H1 (cell line): ENCODE measurements at regions not wholly inside any gene's neighbourhood (a gene's known extent, or its start where the extent isn't known, plus 50 kb on each side); places are given as distances from the start of the nearest gene placed in this dataset.

Experiments used
- CTCF ChIA-PET: fragments of 300-600 bp; sonication (Branson Sonifier 250); formaldehyde crosslinking; loops from one replicate; lab custom pipeline; 2021; ENCODE audit not compliant: partially characterized antibody; lab: Charles Lee
- POLR2A ChIA-PET: fragments of 300-600 bp; sonication (Branson Sonifier 250); formaldehyde crosslinking; loops from one replicate; lab custom pipeline; 2021; ENCODE audit warnings: inconsistent platforms; ENCODE audit not compliant: partially characterized antibody; lab: Charles Lee
- DNase-seq, 2 experiments: peaks; one replicate each; pipeline versions ENCODE4 v3.0.0 to v3.0.0-alpha.2; 2010 to 2022; ENCODE audit warnings: low spot score in 2 of 2, low read depth in 1 of 2, mixed read lengths in 1 of 2
- FAIRE-seq: peaks from 2 replicates; lab custom pipeline; 2011; peaks lifted over from hg19 to GRCh38; lab: Jason Lieb, UNC
- H2AFZ ChIP-seq: 2 replicates; pipeline ENCODE4 v1.8.1; 2012; ENCODE audit warnings: low read length, inconsistent platforms
- H2AK5ac ChIP-seq: 2 replicates; pipeline ENCODE4 v1.6.1; 2013; ENCODE audit warnings: low read depth, low read length
- H2BK120ac ChIP-seq: replicated peaks from 2 replicates; pipeline ENCODE3; 2013; ENCODE audit warnings: low read depth, low read length, inconsistent platforms
- H2BK12ac ChIP-seq: 2 replicates; pipeline ENCODE4 v1.6.1; 2013; ENCODE audit warnings: low read depth, low read length
- H2BK15ac ChIP-seq: 2 replicates; pipeline ENCODE4 v1.6.1; 2013; ENCODE audit warnings: low read length
- H2BK20ac ChIP-seq: 2 replicates; pipeline ENCODE4 v1.6.1; 2013; ENCODE audit warnings: low read length
- H2BK5ac ChIP-seq: 2 replicates; pipeline ENCODE4 v1.6.1; 2013; ENCODE audit warnings: low read depth, low read length
- H3K14ac ChIP-seq: 2 replicates; pipeline ENCODE4 v1.6.1; 2013; ENCODE audit warnings: inconsistent platforms; ENCODE audit not compliant: insufficient read length
- H3K18ac ChIP-seq: 2 replicates; pipeline ENCODE4 v1.6.1; 2013; ENCODE audit warnings: low read length; ENCODE audit errors: extremely low read depth
- H3K23ac ChIP-seq: 2 replicates; pipeline ENCODE4 v1.6.1; 2013; ENCODE audit warnings: inconsistent platforms; ENCODE audit not compliant: insufficient read length
- H3K23me2 ChIP-seq: 2 replicates; pipeline ENCODE4 v1.6.1; 2013; ENCODE audit warnings: low read depth, low read length
- H3K27ac ChIP-seq: 2 replicates; pipeline ENCODE4 v1.6.1; 2011; ENCODE audit warnings: low read depth, low read length, inconsistent platforms
- H3K27me3 ChIP-seq, 4 experiments: replicated peaks in 1 of 4; 1 replicate in 1 of 4; 2 replicates in 3 of 4; pipeline versions ENCODE4 v1.6.1 to v1.8.1; 2011 to 2013; ENCODE audit warnings: low read length in 3 of 4, mild to moderate bottlenecking in 3 of 4, inconsistent platforms in 2 of 4, mixed read lengths in 2 of 4, moderate library complexity in 1 of 4; ENCODE audit not compliant: control insufficient read depth in 3 of 4, insufficient read depth in 3 of 4; ENCODE audit errors: extremely low read depth in 1 of 4
- H3K36me3 ChIP-seq, 4 experiments: 2 replicates each; pipeline versions ENCODE4 v1.6.1 to v1.8.1; 2011 to 2013; ENCODE audit warnings: mild to moderate bottlenecking in 4 of 4, low read length in 3 of 4, moderate library complexity in 2 of 4, control low read depth in 1 of 4, inconsistent platforms in 1 of 4; ENCODE audit not compliant: insufficient read depth in 4 of 4, control insufficient read depth in 2 of 4
- H3K4ac ChIP-seq: replicated peaks from 2 replicates; pipeline ENCODE3; 2013; ENCODE audit warnings: low read length, low read depth, mixed read lengths, inconsistent platforms; ENCODE audit not compliant: insufficient read length
- H3K4me1 ChIP-seq, 4 experiments: replicated peaks in 1 of 4; 1 replicate in 1 of 4; 2 replicates in 3 of 4; pipeline versions ENCODE4 v1.6.1 to v1.8.1; 2011 to 2013; ENCODE audit warnings: low read length in 3 of 4, inconsistent platforms in 2 of 4, mixed read lengths in 1 of 4; ENCODE audit not compliant: insufficient read depth in 4 of 4, control insufficient read depth in 3 of 4
- H3K4me2 ChIP-seq, 2 experiments: 2 replicates each; pipeline versions ENCODE4 v1.6.1 to v1.8.1; 2011 to 2013; ENCODE audit warnings: low read depth in 2 of 2, low read length in 2 of 2, control low read depth in 1 of 2, inconsistent platforms in 1 of 2, mild to moderate bottlenecking in 1 of 2; ENCODE audit not compliant: insufficient read depth in 1 of 2
- H3K4me3 ChIP-seq, 4 experiments: fragments of 200-600, 300-600 bp in 1 of 4; sonication (generic), shearing (Covaris generic), sonication (Bioruptor Twin) in 1 of 4; 2 replicates each; pipeline versions ENCODE4 v1.5.1 to v1.8.1; 2011 to 2016; ENCODE audit warnings: low read length in 4 of 4, low read depth in 3 of 4, control low read depth in 2 of 4, inconsistent platforms in 2 of 4, mild to moderate bottlenecking in 2 of 4, mixed read lengths in 1 of 4, moderate library complexity in 1 of 4; ENCODE audit not compliant: insufficient read depth in 2 of 4; ENCODE audit errors: extremely low read depth in 1 of 4
- H3K56ac ChIP-seq: replicated peaks from 2 replicates; pipeline ENCODE3; 2013; ENCODE audit warnings: low read depth, mild to moderate bottlenecking, mixed read lengths, low read length, inconsistent platforms; ENCODE audit not compliant: insufficient read length
- H3K79me1 ChIP-seq: 2 replicates; pipeline ENCODE4 v1.6.1; 2013; ENCODE audit warnings: low read depth, low read length, control low read depth
- H3K79me2 ChIP-seq, 2 experiments: 2 replicates each; pipeline versions ENCODE4 v1.6.1 to v1.8.1; 2012 to 2013; ENCODE audit warnings: low read length in 2 of 2, mild to moderate bottlenecking in 2 of 2, inconsistent platforms in 1 of 2; ENCODE audit not compliant: insufficient read depth in 2 of 2, control insufficient read depth in 1 of 2
- H3K9ac ChIP-seq, 4 experiments: replicated peaks in 1 of 4; 1 replicate in 1 of 4; 2 replicates in 3 of 4; pipeline versions ENCODE4 v1.6.1 to v1.8.1; 2011 to 2013; ENCODE audit warnings: low read depth in 3 of 4, low read length in 3 of 4, control low read depth in 2 of 4, mild to moderate bottlenecking in 2 of 4, moderate library complexity in 2 of 4, inconsistent platforms in 1 of 4; ENCODE audit errors: extremely low read depth in 1 of 4
- H3K9me3 ChIP-seq, 2 experiments: 2 replicates each; pipeline versions ENCODE4 v1.6.1 to v1.8.1; 2012 to 2013; ENCODE audit warnings: mild to moderate bottlenecking in 2 of 2, moderate library complexity in 2 of 2, control low read depth in 1 of 2, inconsistent platforms in 1 of 2, low read depth in 1 of 2, low read length in 1 of 2, mixed read lengths in 1 of 2; ENCODE audit not compliant: insufficient read depth in 2 of 2
- H4K20me1 ChIP-seq, 2 experiments: replicated peaks in 1 of 2; 2 replicates each; pipeline versions ENCODE3 to v1.8.1; 2011 to 2013; ENCODE audit warnings: inconsistent platforms in 2 of 2, low read length in 2 of 2, mild to moderate bottlenecking in 1 of 2; ENCODE audit not compliant: insufficient read depth in 2 of 2, control insufficient read depth in 1 of 2
- H4K5ac ChIP-seq: 2 replicates; pipeline ENCODE4 v1.6.1; 2013; ENCODE audit warnings: low read length, low read depth, mixed read lengths, inconsistent platforms; ENCODE audit not compliant: insufficient read length
- H4K8ac ChIP-seq: 2 replicates; pipeline ENCODE4 v1.8.0; 2013; ENCODE audit warnings: mild to moderate bottlenecking, moderate library complexity, low read length, inconsistent platforms; ENCODE audit not compliant: insufficient read depth; ENCODE audit errors: extremely low read depth
- H4K91ac ChIP-seq: replicated peaks from 2 replicates; pipeline ENCODE3; 2013; ENCODE audit warnings: low read length, mixed read lengths, inconsistent platforms; ENCODE audit not compliant: insufficient read length
- ATF2 ChIP-seq: IDR thresholded peaks from 2 replicates; pipeline ENCODE4 v1.6.1; 2012; ENCODE audit warnings: low read length, inconsistent platforms
- CBX8 ChIP-seq: fragments of 300-800, 300-1000 bp; sonication (generic); IDR thresholded peaks from 2 replicates; pipeline ENCODE4 v1.7.1; 2016; ENCODE audit warnings: low read depth, low read length, borderline replicate concordance
- CHD2 ChIP-seq: IDR thresholded peaks from 2 replicates; pipeline ENCODE4 v1.6.1; 2012; ENCODE audit warnings: low read length, improper control_type of control experiment
- EGR1 ChIP-seq: IDR thresholded peaks from 2 replicates; pipeline ENCODE4 v1.6.1; 2011; ENCODE audit warnings: low read depth, low read length, borderline replicate concordance
- GTF2F1 ChIP-seq: IDR thresholded peaks from 2 replicates; pipeline ENCODE4 v1.6.1; 2012; ENCODE audit warnings: low read depth, low read length, improper control_type of control experiment, borderline replicate concordance
- HDAC2 ChIP-seq, 2 experiments: fragments of 300-600 bp in 1 of 2; sonication (generic) in 1 of 2; IDR thresholded peaks; 2 replicates each; pipeline ENCODE4 v1.6.1; 2011 to 2012; ENCODE audit warnings: low read depth in 2 of 2, low read length in 2 of 2, mild to moderate bottlenecking in 2 of 2, moderate library complexity in 2 of 2, borderline replicate concordance in 1 of 2, inconsistent platforms in 1 of 2
- KDM1A ChIP-seq: fragments of 200-600, 300-600 bp; sonication (generic); IDR thresholded peaks from 2 replicates; pipeline ENCODE4 v1.7.1; 2016; ENCODE audit warnings: mild to moderate bottlenecking, low read length, borderline replicate concordance
- MAFK ChIP-seq: IDR thresholded peaks from 2 replicates; pipeline ENCODE4 v1.6.1; 2012; ENCODE audit warnings: low read depth, mild to moderate bottlenecking, improper control_type of control experiment, low read length
- RFX5 ChIP-seq: IDR thresholded peaks from 2 replicates; pipeline ENCODE4 v1.6.1; 2011; ENCODE audit warnings: low read depth, low read length, improper control_type of control experiment, borderline replicate concordance
- SP1 ChIP-seq: IDR thresholded peaks from 2 replicates; pipeline ENCODE4 v1.6.1; 2011; ENCODE audit warnings: low read depth, low read length
- WGBS, 2 experiments: shearing (Covaris generic) in 1 of 2; methylation state at CpG; one replicate each; pipeline versions ENCODE4 v1.1.6 to v1.1.7; 2013 to 2015; ENCODE audit warnings: low lambda C conversion rate in 2 of 2, mixed read lengths in 2 of 2, inconsistent platforms in 1 of 2, low coverage in 1 of 2, missing lambda C conversion rate in 1 of 2; ENCODE audit not compliant: insufficient replicate concordance in 2 of 2, insufficient coverage in 1 of 2, insufficient read length in 1 of 2; ENCODE audit errors: extremely low coverage in 1 of 2, missing lambda C conversion rate in 1 of 2; 5-methylcytosine and 5-hydroxymethylcytosine counted together
- TF ChIP-seq, protein P1 (sequence below): IDR thresholded peaks from 2 replicates; pipeline ENCODE4 v1.6.1; 2012; ENCODE audit warnings: inconsistent platforms

GRCh38 chr2:8089596-8089995 lies 592.3 kb upstream of the ID2 start:
- Histone ChIP-seq H3K4me2 (no peak overlapping the region), H2BK5ac (no peak overlapping the region), H3K4ac (no peak overlapping the region), H2BK12ac (no peak overlapping the region), H4K5ac (no peak overlapping the region), H2BK20ac (no peak overlapping the region), H3K9ac (no peak overlapping the region), H3K23me2 (no peaks in the 10 kb centered on the region), H4K8ac (no peak overlapping the region), H3K4me1 (peaks cover 0 to 2% (median 0%) of the 10 kb centered on the region in 4 experiments; a peak in 2 of 7 replicates), H2AK5ac (no peak overlapping the region), H4K91ac (no peak overlapping the region), H3K36me3 (no peaks in the 10 kb centered on the region), H3K4me3 (no peak overlapping the region), H3K56ac (no peak overlapping the region), H3K27me3 (no peaks in the 10 kb centered on the region), H4K20me1 (no peaks in the 10 kb centered on the region), H2AFZ (no peak overlapping the region; the same call in 1 of the 2 replicates), H2BK120ac (no peak overlapping the region), H3K79me1 (no peaks in the 10 kb centered on the region; the same call in 1 of the 2 replicates), H3K14ac (no peak overlapping the region), H3K9me3 (no peaks in the 10 kb centered on the region), H3K18ac (no peak overlapping the region), H3K79me2 (no peaks in the 10 kb centered on the region), H3K23ac (no peak overlapping the region), H2BK15ac (no peak overlapping the region), H3K27ac (no peak overlapping the region)
- FAIRE-seq, result no peak
- DNase-seq, result no peak
- WGBS, 2 experiments, result 91% methylated on average over 7 of the region's 7 CpGs; no CpG with 5 or more reads in 1 of the 2 experiments
- ChIA-PET POLR2A (no interaction called here), CTCF (no interaction called here)
- TF ChIP-seq EGR1 (no peak), GTF2F1 (no peak), SP1 (no peak), RFX5 (no peak), KDM1A (no peak), CBX8 (no peak), MAFK (no peak), HDAC2 (IDR thresholded peaks at IDR 0.05; ENCODE audit: borderline replicate concordance in 1 of 2, low read depth in 2 of 2, low read length in 2 of 2) (no peak), ATF2 (no peak), CHD2 (no peak)
- TF ChIP-seq, protein P1, sequence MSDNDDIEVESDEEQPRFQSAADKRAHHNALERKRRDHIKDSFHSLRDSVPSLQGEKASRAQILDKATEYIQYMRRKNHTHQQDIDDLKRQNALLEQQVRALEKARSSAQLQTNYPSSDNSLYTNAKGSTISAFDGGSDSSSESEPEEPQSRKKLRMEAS, result no peak
